GM19025 (cell line): ENCODE measurements at regions not wholly inside any gene's neighbourhood (a gene's known extent, or its start where the extent isn't known, plus 50 kb on each side); places are given as distances from the start of the nearest gene placed in this dataset.
"Not testable (repeated sequence)": the region's sequence is repeated elsewhere in the genome, so short reads cannot be mapped to it uniquely, and the experiment has no call there.

ENCODE experiments used
- ATAC-seq: cut with Tn5 transposase; IDR thresholded peaks from one replicate; pipeline ENCODE4 v1.9.1; 2021; ENCODE audit warnings: mild to moderate bottlenecking, low read depth, moderate library complexity; ENCODE audit not compliant: unreplicated experiment

- no peak for ATAC-seq
These were observed 84.7 kb downstream of the URB2 start for GRCh38 chr1:229710746-229711145.

GRCh38 chr1:229714306-229714705, 88.3 kb downstream of the URB2 start:
- no peak for ATAC-seq

- ATAC-seq = no peak
These were observed 89.0 kb downstream of the URB2 start for GRCh38 chr1:229714964-229715603.

GRCh38 chr1:229716069-229716468, 90.0 kb downstream of the URB2 start:
- ATAC-seq = no peak

GRCh38 chr1:229716704-229717103, 90.7 kb downstream of the URB2 start:
- no peak for ATAC-seq

- ATAC-seq = no peak
These were observed 91.9 kb downstream of the URB2 start for GRCh38 chr1:229717786-229718576.

GRCh38 chr1:229726061-229726460, 100.0 kb downstream of the URB2 start:
- no peak for ATAC-seq

- no peak for ATAC-seq
These were observed 103.9 kb downstream of the URB2 start for GRCh38 chr1:229729916-229730315.

GRCh38 chr1:229730573-229730972, 104.5 kb downstream of the URB2 start:
- ATAC-seq = no peak

- no peak for ATAC-seq
These were observed 106.0 kb downstream of the URB2 start for GRCh38 chr1:229732061-229732460.

GRCh38 chr1:229736376-229736775, 110.3 kb downstream of the URB2 start:
- no peak for ATAC-seq

GRCh38 chr1:229742614-229743013, 116.6 kb downstream of the URB2 start:
- ATAC-seq = not testable (repeated sequence)

- no peak for ATAC-seq
These were observed 123.9 kb downstream of the URB2 start for GRCh38 chr1:229749992-229750391.

- no peak for ATAC-seq
These were observed 125.6 kb downstream of the URB2 start for GRCh38 chr1:229751610-229752009.

GRCh38 chr1:229752679-229753078, 126.6 kb downstream of the URB2 start:
- ATAC-seq = no peak

- ATAC-seq = no peak
These were observed 127.9 kb downstream of the URB2 start for GRCh38 chr1:229753764-229754551.

GRCh38 chr1:229756666-229757065, 130.6 kb downstream of the URB2 start:
- ATAC-seq = no peak

- no peak for ATAC-seq
These were observed 131.2 kb downstream of the URB2 start for GRCh38 chr1:229757226-229757625.

GRCh38 chr1:229758101-229759036, 132.3 kb downstream of the URB2 start:
- ATAC-seq = no peak

GRCh38 chr1:229759037-229759435, 133.0 kb downstream of the URB2 start:
- no peak for ATAC-seq
